AML-193 (cell line): ENCODE measurements at regions not wholly inside any gene's neighbourhood (a gene's known extent, or its start where the extent isn't known, plus 50 kb on each side); places are given as distances from the start of the nearest gene placed in this dataset.
"Not testable (repeated sequence)": the region's sequence is repeated elsewhere in the genome, so short reads cannot be mapped to it uniquely, and the experiment has no call there.

ENCODE experiments used
- DNase-seq, 2 experiments: peaks; one replicate each; lab custom pipeline; 2025; lab: John Stamatoyannopoulos, UW

DNA sequence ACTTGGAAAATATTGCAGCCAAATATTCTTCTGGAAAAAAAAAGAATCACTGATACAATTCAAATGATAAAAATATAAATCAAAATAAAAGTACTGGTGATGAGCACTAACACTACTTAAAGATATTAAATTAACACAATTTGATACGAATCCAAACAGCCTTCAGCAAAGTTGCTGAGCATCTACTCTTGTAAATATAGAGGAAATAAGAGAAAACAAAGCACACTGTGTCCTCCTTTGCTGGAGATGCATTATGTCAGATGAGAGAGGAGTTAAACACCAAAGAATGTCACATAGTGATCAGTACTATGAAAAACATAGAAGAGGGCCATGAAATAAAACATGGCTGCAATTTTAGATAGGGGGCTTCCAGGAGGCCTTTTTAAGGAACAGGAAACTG lies 177.4 kb upstream of the RNPC3 start:
- no peak for DNase-seq

DNA sequence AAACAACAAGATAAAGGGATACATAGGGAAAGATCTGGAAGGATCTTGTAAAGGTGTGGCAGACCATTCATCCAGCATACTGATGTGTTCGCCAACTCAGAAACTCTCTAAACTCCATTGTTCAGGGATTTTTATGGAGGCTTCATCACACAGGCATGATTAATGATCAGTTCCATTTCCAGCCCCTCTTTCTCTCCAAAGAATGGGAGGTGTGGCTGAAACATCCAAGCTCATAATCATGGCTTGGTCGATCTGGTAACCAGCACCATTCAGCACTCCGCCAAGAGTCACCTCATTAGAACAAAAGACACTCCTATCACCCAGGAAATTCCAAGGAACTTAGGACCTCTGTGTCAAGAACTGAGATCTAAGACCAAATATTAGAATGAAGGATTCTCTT lies 180.6 kb upstream of the RNPC3 start:
- DNase-seq, result no peak

DNA sequence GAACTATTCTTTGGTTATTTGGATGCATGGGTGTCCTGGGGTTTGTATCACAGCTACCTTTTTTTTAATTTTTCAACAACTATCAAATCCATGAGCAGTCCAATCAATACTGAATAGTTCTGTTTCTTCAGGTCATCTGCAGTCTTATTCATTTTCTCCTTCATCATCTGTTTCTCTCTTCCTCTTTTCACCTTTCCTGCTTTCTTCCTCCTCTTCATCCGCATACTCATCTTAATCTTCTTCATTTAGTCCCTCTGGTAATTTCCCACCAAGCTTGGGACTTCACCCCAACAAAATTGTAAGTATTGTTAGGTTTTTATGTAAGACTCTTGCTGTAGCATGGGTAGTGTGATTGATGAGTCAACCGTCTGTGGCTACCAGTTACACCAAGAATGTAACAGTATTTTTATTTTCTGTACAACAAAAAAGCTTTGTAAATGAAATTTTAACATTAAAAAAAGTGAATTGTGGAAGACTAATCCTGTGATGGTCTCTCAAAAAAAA lies 184.1 kb upstream of the RNPC3 start:
- no peak for DNase-seq

DNA sequence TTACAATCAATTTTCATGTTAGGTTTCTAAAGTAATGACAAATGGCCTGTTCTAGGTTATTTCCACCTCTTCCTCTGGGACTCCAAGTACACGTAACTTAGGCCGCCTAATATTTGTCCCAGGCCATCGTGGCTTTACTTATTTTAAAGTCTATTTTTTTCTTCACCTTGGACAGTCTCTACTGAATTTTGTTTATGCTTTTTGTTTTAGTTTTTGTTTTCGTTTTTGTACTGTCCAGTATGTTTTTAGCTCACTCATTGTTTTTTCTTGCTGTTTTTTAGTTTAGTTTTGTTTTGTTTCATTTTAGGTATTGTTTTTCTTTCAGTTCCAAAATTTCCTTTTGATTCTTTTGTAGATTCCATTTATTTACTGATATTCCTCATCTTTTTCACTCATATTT lies 187.7 kb upstream of the RNPC3 start:
- no peak for DNase-seq

DNA sequence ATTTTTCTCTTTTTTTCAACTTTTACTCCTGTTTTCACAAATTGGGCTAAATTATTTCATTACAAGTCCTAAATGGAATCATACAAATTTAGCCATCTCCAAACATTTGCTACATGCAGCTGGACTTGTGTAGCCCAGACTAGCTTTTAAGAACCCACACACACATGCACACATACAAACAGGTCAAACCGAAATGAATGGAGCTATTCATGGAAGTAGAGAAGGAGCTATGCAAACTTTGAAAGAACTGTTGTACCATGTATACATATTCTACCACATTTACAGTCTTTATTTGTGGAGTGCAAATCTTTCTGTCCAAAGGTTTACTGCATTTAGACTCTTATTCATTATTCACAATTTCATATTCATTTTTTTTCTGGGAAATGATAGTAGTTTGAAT lies 189.1 kb upstream of the RNPC3 start:
- no peak for DNase-seq

DNA sequence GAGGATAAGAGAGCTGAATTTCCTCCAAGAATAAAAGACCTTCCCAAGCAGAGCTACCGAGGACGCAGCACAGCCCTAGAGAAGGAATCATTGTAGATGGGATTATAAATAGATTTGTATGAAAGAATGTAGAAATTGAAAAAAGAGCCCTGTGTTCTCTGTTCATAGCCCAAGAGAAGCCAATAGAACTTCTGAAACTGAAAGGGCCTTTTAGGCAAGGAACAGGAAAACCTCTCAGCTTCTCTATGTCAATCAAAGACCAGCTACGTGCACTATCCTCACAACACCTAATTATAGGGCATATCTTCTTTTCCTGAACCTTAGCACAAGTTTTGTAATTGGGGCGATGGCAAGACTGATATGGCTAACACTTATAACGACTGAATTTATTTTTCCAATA lies 192.4 kb upstream of the RNPC3 start:
- DNase-seq, result no peak

DNA sequence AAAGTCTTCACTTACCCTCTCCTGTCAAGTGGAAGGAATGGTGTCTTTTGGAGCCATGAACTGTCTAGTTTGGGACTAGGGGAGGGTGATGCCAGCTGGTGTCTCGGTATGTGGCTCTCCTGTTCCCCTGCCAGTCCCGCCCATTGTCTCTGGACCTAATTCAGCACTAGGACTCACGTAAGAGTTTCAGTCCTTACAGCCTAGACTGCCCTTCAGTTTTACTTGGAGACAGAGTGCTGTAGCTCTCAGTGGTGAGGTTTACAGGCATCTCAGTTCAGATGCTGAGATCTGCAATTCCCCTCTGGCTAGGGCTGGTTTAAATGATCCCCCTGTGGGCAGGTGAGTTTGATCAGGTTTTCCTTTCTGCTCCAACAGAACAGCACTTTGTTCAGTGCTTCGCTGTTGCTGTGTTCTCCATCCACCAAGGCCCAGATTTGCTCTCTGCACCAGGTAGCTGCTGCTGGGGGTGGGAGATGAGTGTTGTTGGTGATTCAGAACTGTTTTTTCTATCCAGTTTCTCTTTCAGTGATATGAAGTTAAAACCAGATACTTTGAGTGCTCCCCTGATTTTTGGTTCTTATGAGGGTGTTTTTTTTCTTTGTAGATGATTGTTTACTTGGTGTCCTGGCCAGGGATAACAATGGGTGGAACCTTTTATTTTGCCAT lies 198.3 kb upstream of the RNPC3 start:
- DNase-seq, result no peak

DNA sequence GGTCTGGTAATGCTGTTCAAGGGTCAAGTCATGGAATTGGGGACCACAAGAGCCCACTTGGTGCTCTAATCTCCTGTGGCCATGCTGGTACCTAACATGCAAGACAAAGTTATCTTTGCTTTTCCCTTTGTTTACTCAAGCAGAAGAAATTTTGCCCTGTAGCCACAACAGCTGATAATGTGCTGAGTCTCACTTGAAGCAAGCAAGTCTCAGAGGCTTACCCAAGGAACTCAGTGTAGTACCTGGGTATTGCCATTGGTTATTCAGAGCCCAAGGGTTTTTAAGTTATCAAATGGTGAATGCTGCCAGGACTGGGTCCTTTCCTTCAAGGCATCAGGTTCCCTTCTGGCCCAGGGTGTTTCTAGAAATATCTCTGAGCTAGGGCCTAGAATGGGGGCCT lies 198.9 kb upstream of the RNPC3 start:
- no peak for DNase-seq

DNA sequence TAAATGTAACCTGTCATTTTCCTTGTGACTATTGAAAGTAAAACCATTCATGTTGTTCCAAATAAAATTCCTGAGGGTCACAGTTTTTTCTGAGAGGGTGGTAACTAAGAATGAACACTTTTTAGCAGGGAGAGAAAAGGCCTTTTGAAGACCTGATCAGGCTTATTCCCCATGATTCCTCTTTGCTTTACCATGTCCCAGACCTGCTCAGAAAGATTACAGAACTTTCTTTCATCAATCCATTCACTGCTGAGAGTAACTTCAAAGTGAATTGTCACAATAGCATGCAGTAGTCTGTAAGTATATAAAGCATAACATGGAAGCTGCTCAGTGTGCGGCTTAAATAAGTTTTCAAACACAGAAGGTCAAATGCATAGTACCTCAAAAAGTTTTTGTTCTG lies 201.5 kb upstream of the COL11A1 start:
- no peak for DNase-seq

DNA sequence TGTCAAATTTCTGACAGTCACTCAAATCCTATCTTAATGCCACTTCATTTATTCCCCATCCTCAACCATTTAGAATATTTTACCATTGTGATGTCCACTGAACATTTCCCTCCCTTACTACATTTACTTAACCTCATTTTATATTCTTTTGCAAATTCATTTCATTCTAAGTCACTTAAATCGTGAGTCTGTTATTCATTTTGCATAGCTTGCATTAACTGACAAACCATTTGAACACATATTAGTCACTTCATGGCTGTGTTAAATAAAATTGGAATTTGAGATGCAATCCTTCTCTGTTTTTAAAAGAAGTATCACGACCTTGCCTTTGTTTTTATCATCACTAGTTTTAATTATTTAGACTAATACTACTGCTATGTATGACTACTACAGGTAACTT lies 199.4 kb upstream of the COL11A1 start:
- DNase-seq, result no peak

DNA sequence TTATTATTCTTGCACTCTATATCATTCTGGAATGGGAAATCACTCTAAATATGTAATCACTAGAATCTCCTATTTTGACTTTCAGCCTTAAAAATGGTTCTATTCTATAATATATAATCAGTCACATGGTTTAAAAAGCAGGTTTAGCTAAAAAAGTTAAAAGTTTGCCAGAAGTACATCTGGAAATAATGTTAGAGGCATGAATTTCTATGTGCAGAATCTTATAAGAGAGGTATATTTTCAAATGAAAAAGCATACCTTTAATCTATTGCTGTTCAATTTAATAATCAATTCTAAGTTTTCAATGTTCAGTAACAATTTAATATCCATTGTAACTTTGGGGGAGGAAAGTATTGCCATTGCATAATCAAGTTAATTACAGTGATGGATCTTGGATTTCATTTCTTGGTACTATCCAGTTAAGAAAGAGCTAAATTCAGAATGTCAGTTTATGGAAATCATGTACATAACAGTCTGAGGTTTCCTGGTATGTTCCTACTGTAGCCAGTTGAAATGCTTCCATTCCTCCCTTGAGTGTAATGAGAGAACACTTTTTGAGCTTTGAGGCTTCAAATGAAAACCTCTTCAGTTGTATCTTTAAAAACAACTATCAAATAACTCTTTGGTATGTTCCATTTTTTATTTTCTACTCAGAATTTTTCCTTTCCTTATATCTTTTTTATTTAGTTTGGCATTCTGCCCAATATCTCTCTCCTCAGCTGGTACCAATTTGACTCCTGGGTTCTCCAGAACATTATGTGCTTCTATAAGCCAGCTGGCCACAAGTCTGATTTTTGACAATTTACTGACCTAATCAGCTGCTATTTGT lies 175.7 kb upstream of the COL11A1 start:
- DNase-seq, result no peak

DNA sequence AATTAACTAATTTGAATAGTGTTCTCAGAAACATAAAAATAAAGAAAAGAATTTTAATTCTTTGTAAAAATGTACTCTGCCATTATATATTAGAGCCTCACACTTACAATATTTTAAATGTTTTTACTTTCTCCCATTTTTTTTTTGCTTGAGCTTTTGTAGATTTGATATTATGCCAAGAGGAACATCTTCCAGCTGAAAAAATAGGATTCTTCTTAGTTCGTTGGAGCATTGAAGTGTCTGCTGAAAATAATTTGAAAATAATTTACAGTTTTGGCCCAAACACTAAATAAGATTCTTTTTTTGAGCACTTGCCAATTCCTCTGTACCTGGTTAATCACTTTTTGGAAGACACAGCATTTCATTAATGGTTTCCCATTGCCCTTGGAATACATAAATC lies 175.0 kb upstream of the COL11A1 start:
- DNase-seq, result no peak

DNA sequence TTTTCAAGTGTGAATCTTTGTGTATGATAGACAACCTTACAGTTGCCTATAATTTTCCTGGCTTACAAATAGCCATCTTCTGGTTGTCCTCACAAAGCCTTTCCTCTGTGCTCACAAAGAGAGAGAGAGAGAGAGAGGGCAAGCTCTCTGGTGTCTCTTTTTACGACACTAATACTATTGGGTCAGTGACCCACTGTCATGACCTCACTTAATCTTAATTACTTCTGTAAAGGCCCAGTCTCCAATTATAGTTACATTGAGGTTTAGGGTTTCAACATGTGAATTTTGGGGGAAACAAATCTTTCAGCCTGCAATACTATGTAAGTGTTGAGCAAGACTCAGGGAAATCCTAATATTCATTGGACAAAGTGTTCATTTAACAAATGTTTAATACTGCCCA lies 167.4 kb upstream of the COL11A1 start:
- no peak for DNase-seq

DNA sequence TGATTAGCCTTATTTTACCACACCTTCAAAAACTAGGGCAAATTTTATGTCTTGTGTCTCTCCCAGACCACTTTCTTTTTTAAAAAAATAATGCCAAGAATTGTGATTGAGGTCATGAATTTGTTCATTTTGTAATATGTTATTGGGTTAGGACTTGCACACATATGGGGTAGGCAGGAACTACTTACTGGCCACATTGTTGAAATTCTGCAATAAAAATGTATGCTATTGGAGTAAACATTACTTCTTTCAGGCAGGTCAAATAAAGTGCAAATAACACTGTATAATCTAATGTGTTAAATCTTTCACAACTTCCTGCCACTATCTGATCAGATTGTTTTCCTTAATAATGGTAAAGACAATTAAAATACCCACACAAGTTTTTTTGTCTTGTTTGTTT lies 166.6 kb upstream of the COL11A1 start:
- no peak for DNase-seq

DNA sequence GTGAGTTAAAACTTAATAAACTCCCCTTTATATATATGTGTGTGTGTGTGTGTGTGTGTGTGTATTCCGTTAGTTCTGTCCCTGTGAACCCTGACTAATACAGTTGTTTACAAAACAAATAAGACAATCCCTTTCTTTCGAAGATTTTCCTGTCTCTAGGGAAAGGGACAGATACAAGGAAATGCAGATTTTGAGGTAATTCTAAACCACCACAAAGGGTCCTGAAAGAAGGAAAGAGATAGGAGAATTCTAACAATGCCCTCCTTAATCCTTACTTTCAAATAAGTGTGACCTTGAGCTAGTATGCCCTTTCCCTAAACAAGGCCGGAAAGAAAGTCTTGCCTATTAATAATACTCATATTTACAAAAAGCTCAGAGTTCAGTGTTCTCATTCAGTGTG lies 164.8 kb upstream of the COL11A1 start:
- no peak for DNase-seq

DNA sequence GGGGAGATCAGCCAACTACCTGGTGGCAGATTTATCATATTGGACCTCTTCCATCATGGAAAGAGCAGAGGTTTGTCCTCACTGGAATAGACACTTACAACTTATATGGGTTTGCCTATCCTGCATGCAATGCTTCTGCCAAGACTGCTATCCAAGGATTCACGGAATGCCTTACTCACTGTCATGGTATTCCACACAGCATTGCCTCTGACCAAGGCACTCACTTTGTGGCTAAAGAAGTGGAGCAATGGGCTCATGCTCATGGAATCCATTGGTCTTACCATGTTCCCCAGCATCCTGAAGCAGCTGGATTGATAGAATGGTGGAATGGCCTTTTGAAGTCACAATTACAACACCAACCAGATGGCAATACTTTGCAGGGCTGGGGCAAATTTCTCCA lies 163.1 kb upstream of the COL11A1 start:
- not testable (repeated sequence) for DNase-seq

DNA sequence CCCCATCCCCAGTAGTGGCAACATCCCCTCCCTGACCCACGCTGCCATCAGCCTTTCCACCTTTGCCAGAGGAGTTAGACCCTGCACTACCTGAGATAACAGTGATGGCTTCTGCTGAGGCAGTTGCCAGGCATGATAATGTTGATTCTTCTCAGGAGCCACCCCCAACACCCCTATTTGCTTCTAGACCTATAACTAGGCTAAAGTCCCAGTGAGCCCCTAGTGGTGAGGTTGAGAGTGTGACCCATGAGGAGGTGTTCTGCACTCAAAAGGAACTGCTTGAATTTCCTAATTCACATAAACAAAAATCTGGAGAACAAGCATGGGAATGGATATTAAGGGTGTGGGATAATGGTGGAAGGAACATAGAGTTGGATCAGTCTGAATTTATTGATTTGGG lies 159.6 kb upstream of the COL11A1 start:
- peak in 1 of 2 experiments; percentile 2 for DNase-seq

DNA sequence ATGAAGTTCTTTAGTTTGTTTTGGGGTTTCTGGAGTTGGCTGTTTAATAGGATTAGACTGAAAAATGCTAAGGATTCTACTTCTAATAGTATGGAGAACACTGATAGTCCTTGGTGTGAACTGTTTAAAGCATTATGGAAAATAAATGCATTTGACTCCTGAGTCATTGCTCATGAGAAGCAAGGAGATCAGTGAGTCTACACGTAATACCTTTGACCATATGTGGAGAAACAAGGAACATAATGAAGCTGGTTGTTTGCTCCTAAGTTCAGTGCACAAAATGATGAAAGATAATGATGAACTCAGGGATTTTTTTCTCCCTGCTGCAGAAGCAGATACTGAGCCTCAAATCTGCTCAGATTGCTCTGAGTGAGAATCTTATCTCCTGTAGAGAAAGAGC lies 158.9 kb upstream of the COL11A1 start:
- DNase-seq, result no peak

DNA sequence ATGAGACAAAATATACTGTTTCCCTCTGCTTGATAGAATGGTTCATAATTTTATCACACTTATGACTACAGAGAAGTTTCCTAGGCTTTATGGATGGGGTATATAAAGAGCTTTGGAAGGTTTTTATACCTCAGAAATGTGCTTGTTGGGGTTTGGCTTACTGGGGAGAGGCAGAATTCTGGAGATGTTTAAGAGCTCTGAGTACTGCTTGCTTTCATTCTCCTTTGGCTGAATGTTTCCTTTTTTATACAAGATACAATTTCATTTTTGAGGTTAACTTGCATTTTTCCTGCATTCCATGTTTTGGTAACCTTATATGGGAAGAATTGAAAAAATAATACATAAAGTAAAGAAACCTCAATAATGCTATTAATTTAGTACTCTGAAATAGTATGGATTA lies 157.7 kb upstream of the COL11A1 start:
- no peak for DNase-seq

DNA sequence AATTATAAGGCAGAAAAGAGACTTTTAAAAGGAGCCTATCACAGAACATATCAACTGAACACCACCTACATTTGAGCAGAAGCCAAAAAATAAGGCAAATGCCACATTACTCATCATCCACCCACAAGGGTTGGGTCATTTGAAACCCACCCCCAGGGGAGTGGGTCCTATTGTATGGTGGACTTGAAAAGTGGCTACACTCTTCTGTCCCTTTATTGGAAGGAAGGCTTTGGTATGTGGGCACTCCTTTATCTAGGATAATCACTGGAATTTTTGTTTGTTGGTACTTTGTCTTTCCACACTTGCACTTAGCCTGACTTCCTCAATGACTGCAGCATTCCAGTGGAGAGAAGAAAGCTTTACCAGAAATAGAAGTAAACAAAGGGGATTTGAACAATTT lies 157.2 kb upstream of the COL11A1 start:
- no peak for DNase-seq

DNA sequence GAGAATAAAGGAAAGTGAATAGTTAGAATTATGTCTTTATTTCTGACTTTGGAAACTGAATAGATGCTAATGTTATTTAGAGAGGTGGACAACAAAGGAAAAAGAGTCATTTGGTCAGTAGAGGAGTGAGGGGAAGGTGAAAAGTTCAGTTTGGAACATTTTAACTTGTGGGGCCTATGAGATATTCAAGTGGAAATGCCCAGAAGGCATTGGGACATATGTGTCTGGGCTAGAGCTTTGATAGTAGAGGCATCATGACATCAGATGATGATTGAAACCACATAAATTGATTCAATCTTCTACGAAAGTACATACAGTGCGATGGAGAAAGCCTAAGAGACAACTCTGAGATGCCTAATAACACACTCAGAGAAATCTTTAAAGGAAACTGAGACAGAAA lies 151.7 kb upstream of the COL11A1 start:
- DNase-seq, result no peak

DNA sequence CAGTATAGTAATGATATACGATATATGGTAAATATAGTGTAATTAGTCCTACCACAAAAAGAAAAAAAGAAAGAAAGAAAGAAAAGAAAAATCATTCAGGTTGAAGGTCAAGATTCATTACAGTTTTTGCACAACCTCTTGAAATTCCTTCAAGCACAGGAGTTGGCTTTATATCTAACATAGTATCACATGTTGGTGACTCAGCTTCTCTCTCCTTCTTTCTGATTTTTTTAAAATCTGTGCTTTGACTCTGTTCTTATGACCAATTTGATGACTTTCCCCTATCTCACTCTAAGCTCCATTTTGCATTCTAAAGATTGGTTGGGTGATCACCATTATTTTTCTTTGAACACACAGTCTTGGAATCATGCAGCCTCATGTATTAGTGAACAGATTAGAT lies 148.2 kb upstream of the COL11A1 start:
- no peak for DNase-seq

DNA sequence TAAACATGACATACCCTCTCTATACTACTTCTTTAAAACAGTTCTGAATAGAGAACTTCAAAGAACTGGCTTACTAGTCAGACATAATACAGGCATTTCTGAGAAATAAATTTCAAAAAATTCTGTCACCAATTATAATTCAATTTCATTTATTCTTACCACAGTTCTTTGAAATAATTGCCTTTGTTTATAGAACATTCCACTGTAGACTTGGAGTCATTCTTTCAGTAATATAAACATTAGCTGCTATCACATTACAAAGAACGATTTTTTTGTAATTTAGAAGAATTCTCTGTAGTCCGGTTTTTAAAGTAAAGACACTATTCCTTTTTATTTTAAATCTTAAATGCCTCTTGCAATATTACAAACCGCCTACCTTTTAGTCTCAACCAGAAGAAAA lies 146.4 kb upstream of the COL11A1 start:
- no peak for DNase-seq

DNA sequence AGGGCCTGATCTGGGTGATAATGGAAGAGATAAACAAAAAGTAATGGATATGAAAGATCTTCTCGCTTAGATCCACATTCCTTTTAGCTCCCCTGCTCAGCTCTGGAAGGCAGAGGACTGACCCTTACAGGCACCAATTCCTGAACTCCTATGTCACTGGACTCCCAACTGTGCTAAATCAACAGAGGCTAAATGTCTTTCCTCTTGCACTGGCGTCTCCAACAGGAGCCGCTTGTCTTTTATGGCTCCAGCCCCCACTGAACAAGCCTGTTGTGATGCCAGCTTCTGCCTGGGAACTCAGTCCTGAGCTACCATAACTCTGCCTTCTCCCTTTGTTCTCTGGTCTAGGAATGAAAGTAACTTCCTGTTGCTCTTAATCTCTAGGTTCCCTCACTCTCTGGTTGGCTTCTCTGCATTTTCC lies 142.1 kb upstream of the COL11A1 start:
- DNase-seq, result no peak
